Lower leg skin (tissue), 4 donors: ENCODE measurements at regions not wholly inside any gene's neighbourhood (a gene's known extent, or its start where the extent isn't known, plus 50 kb on each side); places are given as distances from the start of the nearest gene placed in this dataset.
"Not testable (repeated sequence)": the region's sequence is repeated elsewhere in the genome, so short reads cannot be mapped to it uniquely, and the experiment has no call there.

Source experiments
- DNase-seq, 2 donors: peaks; one replicate each; pipeline ENCODE4 v3.0.0-alpha.2; 2019; ENCODE audit warnings: low spot score in 2 of 2
- H3K4me3 ChIP-seq: fragments of 200-600 bp; sonication (generic); 2 replicates; pipeline ENCODE4 v1.5.1; 2017; ENCODE audit warnings: mild to moderate bottlenecking, low read depth; ENCODE audit not compliant: poor library complexity, severe bottlenecking
- CTCF ChIP-seq, 3 donors: fragments of 450-650 bp; IDR thresholded peaks; one replicate each; pipeline ENCODE4 v1.5.1; 2016; ENCODE audit warnings: antibody characterized with exemption in 3 of 3, mild to moderate bottlenecking in 3 of 3, moderate library complexity in 2 of 3
- POLR2A ChIP-seq, 2 donors: fragments of 450-650 bp; IDR thresholded peaks; one replicate each; pipeline ENCODE4 v1.6.1; 2016 to 2017; ENCODE audit warnings: antibody characterized with exemption in 2 of 2, mild to moderate bottlenecking in 1 of 2, moderate library complexity in 1 of 2
- WGBS, 2 donors: methylation state at CpG; one replicate each; pipeline ENCODE4 v1.1.5; 2018; 5-methylcytosine and 5-hydroxymethylcytosine counted together
- intact Hi-C: fragments of 100-400 bp; cut with DNase I; formaldehyde crosslinking; loops from one replicate; pipeline ENCODE4 v1.15.0; 2023; ENCODE audit warnings: low total_unique reads

- TF ChIP-seq POLR2A (IDR thresholded peaks at IDR 0.05) (no peak), CTCF (IDR thresholded peaks at IDR 0.05) (no peak)
- 53 to 54% methylated on average over 3 of the region's 3 CpGs for WGBS, 2 donors
- H3K4me3 ChIP-seq: no peak overlapping the region
- intact Hi-C loops: no loop called here
- no peak for DNase-seq
These were observed 411.6 kb downstream of the NEBL start for GRCh38 chr10:20485554-20485953.

GRCh38 chr10:20481054-20481453 lies 416.1 kb downstream of the NEBL start:
- 85 to 88% methylated on average over 2 of the region's 2 CpGs for WGBS, 2 donors
- H3K4me3 ChIP-seq: no peak overlapping the region
- no peak for TF ChIP-seq POLR2A (IDR thresholded peaks at IDR 0.05)
- no peak for TF ChIP-seq CTCF (IDR thresholded peaks at IDR 0.05)
- intact Hi-C loops: no loop called here
- DNase-seq: no peak

- H3K4me3 ChIP-seq, DNase-seq, intact Hi-C loops: not testable (repeated sequence)
- WGBS, 2 donors: 90 to 100% methylated on average over 1 of the region's 1 CpG
These were observed 416.5 kb downstream of the NEBL start for GRCh38 chr10:20480575-20480974.

GRCh38 chr10:20474064-20474463 lies 423.0 kb downstream of the NEBL start:
- WGBS, 2 donors: 57 to 63% methylated on average over 2 of the region's 2 CpGs
- DNase-seq: no peak
- H3K4me3 ChIP-seq: no peak overlapping the region
- intact Hi-C loops: no loop called here
- TF ChIP-seq CTCF (IDR thresholded peaks at IDR 0.05): no peak
- no peak for TF ChIP-seq POLR2A (IDR thresholded peaks at IDR 0.05)

GRCh38 chr10:20473023-20473760 lies 423.9 kb downstream of the NEBL start:
- DNase-seq: no peak
- no peak overlapping the region for H3K4me3 ChIP-seq
- WGBS, 2 donors: 38 to 57% methylated on average over 5 of the region's 5 CpGs
- TF ChIP-seq CTCF (IDR thresholded peaks at IDR 0.05) (no peak), POLR2A (IDR thresholded peaks at IDR 0.05) (no peak)
- intact Hi-C loops: no loop called here

GRCh38 chr10:20466731-20467130 lies 430.4 kb downstream of the NEBL start:
- DNase-seq: peak in 1 of 2 donors; percentile 16
- no peak overlapping the region for H3K4me3 ChIP-seq
- intact Hi-C loops: no loop called here
- TF ChIP-seq POLR2A (IDR thresholded peaks at IDR 0.05) (no peak), CTCF (IDR thresholded peaks at IDR 0.05) (no peak)
